Spleen (tissue), 7 donors: ENCODE measurements at regions not wholly inside any gene's neighbourhood (a gene's known extent, or its start where the extent isn't known, plus 50 kb on each side); places are given as distances from the start of the nearest gene placed in this dataset.

ENCODE experiments used
- POLR2AphosphoS5 ChIP-seq, 3 donors: sonication (generic); formaldehyde crosslinking; IDR thresholded peaks; one replicate each; pipeline ENCODE4 v1.5.1; 2017; ENCODE audit warnings: antibody characterized with exemption in 3 of 3
- TF ChIP-seq, protein P1 (sequence below), 11 experiments: fragments of 200-600 bp in 7 of 11; fragments of 450-650 bp in 4 of 11; sonication (generic) in 4 of 11; IDR thresholded peaks in 8 of 11; conservative IDR thresholded peaks in 3 of 11; 1 replicate in 7 of 11; 2 replicates in 4 of 11; pipeline versions ENCODE4 v1.4.0 to v1.8.0; 2016 to 2021; ENCODE audit warnings: antibody characterized with exemption in 11 of 11, inconsistent platforms in 4 of 11, mild to moderate bottlenecking in 1 of 11
- donor health status: DM: no; HTN: no; CAD: no; lungs with moderate emphysema.
- donor health status: DM: no; HTN: no; CAD: no.
- donor health status: DM: no; HTN: no; CAD: no.

DNA sequence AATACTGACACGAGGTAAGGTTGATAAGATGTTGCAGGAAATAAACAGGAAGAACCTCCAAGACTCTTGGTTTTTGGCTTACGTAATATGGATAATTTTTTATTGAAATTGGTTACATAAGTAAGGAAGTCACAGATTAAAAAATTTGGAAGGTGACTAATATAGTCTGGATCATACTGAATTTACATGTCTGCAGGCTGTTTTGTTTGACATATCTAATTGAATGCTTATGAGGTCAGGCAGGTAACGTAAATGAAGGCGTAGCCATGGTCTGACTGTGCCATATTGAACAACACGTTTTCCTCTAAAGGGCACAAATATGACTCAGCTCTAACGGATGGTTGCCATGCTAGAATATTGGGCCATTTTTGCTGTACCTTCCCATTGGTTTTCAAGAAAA is 648.1 kb upstream of the NOVA1 start:
- TF ChIP-seq, protein P1, sequence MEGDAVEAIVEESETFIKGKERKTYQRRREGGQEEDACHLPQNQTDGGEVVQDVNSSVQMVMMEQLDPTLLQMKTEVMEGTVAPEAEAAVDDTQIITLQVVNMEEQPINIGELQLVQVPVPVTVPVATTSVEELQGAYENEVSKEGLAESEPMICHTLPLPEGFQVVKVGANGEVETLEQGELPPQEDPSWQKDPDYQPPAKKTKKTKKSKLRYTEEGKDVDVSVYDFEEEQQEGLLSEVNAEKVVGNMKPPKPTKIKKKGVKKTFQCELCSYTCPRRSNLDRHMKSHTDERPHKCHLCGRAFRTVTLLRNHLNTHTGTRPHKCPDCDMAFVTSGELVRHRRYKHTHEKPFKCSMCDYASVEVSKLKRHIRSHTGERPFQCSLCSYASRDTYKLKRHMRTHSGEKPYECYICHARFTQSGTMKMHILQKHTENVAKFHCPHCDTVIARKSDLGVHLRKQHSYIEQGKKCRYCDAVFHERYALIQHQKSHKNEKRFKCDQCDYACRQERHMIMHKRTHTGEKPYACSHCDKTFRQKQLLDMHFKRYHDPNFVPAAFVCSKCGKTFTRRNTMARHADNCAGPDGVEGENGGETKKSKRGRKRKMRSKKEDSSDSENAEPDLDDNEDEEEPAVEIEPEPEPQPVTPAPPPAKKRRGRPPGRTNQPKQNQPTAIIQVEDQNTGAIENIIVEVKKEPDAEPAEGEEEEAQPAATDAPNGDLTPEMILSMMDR (IDR thresholded peaks at IDR 0.05 in 8 of 11, conservative IDR thresholded peaks at IDR 0.05 in 3 of 11): no peak
- no peak for TF ChIP-seq POLR2AphosphoS5 (IDR thresholded peaks at IDR 0.05)
